HG03342 (cell line): ENCODE measurements at regions not wholly inside any gene's neighbourhood (a gene's known extent, or its start where the extent isn't known, plus 50 kb on each side); places are given as distances from the start of the nearest gene placed in this dataset.

Experiments used
- ATAC-seq: cut with Tn5 transposase; IDR thresholded peaks from one replicate; pipeline ENCODE4 v1.9.1; 2021; ENCODE audit warnings: mild to moderate bottlenecking, moderate library complexity; ENCODE audit not compliant: unreplicated experiment

GRCh38 chr4:122300776-122301175 is 78.0 kb upstream of the ADAD1 start:
- ATAC-seq = no peak

GRCh38 chr4:122305853-122306252 is 73.0 kb upstream of the ADAD1 start:
- ATAC-seq = no peak

GRCh38 chr4:122309988-122310626 is 68.7 kb upstream of the ADAD1 start:
- ATAC-seq = no peak

- ATAC-seq = no peak
Observed at GRCh38 chr4:122313006-122313646, 65.7 kb upstream of the ADAD1 start.

GRCh38 chr4:122326908-122327307 is 51.9 kb upstream of the ADAD1 start:
- ATAC-seq = no peak

- ATAC-seq = no peak
Observed at GRCh38 chr4:122328893-122329292, 49.9 kb upstream of the ADAD1 start.
